T47D (cell line): ENCODE measurements at regions not wholly inside any gene's neighbourhood (a gene's known extent, or its start where the extent isn't known, plus 50 kb on each side); places are given as distances from the start of the nearest gene placed in this dataset.

Experiments used
- DNase-seq, 2 experiments: peaks; one replicate each; pipeline versions ENCODE4 v3.0.0 to v3.0.0-alpha.2; 2011 to 2012; ENCODE audit warnings: low read depth in 1 of 2, low spot score in 1 of 2
- JUND ChIP-seq: IDR thresholded peaks from 2 replicates; pipeline ENCODE4 v1.6.1; 2012; ENCODE audit warnings: low read depth
- in situ Hi-C: cut with HindIII; loops from 2 replicates; pipeline ENCODE4 v1.10.0; 2016; ENCODE audit warnings: low sequenced_read_pairs, low pct_unique_long_range_greater_than_20kb

- DNase-seq: no peak
- in situ Hi-C loops: no loop called here
Observed at GRCh38 chr7:13198036-13198435, 510.6 kb downstream of the ARL4A start.

GRCh38 chr7:13198727-13199126 is 511.3 kb downstream of the ARL4A start:
- in situ Hi-C loops: no loop called here
- no peak for DNase-seq
- no peak for TF ChIP-seq JUND

More at GRCh38 chr7:13198036-13198435, 510.6 kb downstream of the ARL4A start:
- no peak for TF ChIP-seq JUND

- DNase-seq: no peak
- TF ChIP-seq JUND: no peak
Observed at GRCh38 chr7:13201628-13202027, 514.2 kb downstream of the ARL4A start.

GRCh38 chr7:13217768-13218167 is 530.3 kb downstream of the ARL4A start:
- TF ChIP-seq JUND: no peak
- in situ Hi-C loops: no loop called here
- no peak for DNase-seq

More at GRCh38 chr7:13201628-13202027, 514.2 kb downstream of the ARL4A start:
- in situ Hi-C loops: no loop called here

GRCh38 chr7:13225068-13225467 is 537.6 kb downstream of the ARL4A start:
- in situ Hi-C loops: no loop called here
- TF ChIP-seq JUND: no peak
- DNase-seq: no peak

- in situ Hi-C loops: no loop called here
- no peak for DNase-seq
- TF ChIP-seq JUND: no peak
Observed at GRCh38 chr7:13226385-13226784, 539.0 kb downstream of the ARL4A start.

- in situ Hi-C loops: no loop called here
- no peak for DNase-seq
Observed at GRCh38 chr7:13231216-13231615, 543.8 kb downstream of the ARL4A start.

GRCh38 chr7:13235436-13235835 is 548.0 kb downstream of the ARL4A start:
- DNase-seq: no peak
- no peak for TF ChIP-seq JUND
- in situ Hi-C loops: no loop called here

More at GRCh38 chr7:13231216-13231615, 543.8 kb downstream of the ARL4A start:
- TF ChIP-seq JUND: no peak

- in situ Hi-C loops: no loop called here
- TF ChIP-seq JUND: no peak
- DNase-seq: no peak
Observed at GRCh38 chr7:13236026-13236425, 548.6 kb downstream of the ARL4A start.

- no peak for DNase-seq
Observed at GRCh38 chr7:13240349-13240748, 552.9 kb downstream of the ARL4A start.

GRCh38 chr7:13241416-13241815 is 554.0 kb downstream of the ARL4A start:
- in situ Hi-C loops: no loop called here
- DNase-seq: no peak
- TF ChIP-seq JUND: no peak

More at GRCh38 chr7:13240349-13240748, 552.9 kb downstream of the ARL4A start:
- in situ Hi-C loops: no loop called here
- no peak for TF ChIP-seq JUND

- no peak for TF ChIP-seq JUND
- in situ Hi-C loops: no loop called here
- DNase-seq: no peak
Observed at GRCh38 chr7:13257661-13258060, 570.2 kb downstream of the ARL4A start.

- in situ Hi-C loops: no loop called here
Observed at GRCh38 chr7:13258386-13258785, 571.0 kb downstream of the ARL4A start.

GRCh38 chr7:13259930-13260329 is 572.5 kb downstream of the ARL4A start:
- no peak for TF ChIP-seq JUND
- in situ Hi-C loops: no loop called here
- DNase-seq: no peak

More at GRCh38 chr7:13258386-13258785, 571.0 kb downstream of the ARL4A start:
- TF ChIP-seq JUND: no peak
- DNase-seq: no peak
